GM10266 (cell line): ENCODE measurements at regions not wholly inside any gene's neighbourhood (a gene's known extent, or its start where the extent isn't known, plus 50 kb on each side); places are given as distances from the start of the nearest gene placed in this dataset.

Experiments
- DNase-seq: peaks from one replicate; pipeline ENCODE4 v3.0.0; 2012; ENCODE audit errors: extremely low spot score
- TF ChIP-seq, protein P1 (sequence below): IDR thresholded peaks from 2 replicates; pipeline ENCODE4 v1.5.1; 2012; ENCODE audit warnings: mild to moderate bottlenecking, low read depth; ENCODE audit not compliant: control insufficient read depth, insufficient read depth; ENCODE audit errors: missing control alignments

DNA sequence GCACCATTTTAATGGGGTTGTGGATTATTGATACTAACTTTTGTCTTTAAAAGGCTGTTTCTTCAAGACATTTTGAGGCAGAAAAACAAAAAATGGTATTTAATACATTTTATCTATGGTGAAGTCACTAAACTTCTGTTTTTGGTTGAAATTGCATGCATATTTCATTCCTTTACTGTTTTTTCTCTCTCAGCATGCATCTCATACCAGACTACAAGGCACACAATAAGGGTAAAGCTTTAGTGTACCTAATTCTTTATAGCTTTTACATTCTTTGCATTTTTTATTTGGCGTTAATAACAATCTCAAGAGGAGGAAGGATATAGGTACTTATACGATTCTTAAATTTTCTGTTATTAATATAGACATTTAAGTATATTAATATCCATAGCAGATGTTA, 151.0 kb upstream of the DKK2 start:
- no peak for DNase-seq
- TF ChIP-seq, protein P1, sequence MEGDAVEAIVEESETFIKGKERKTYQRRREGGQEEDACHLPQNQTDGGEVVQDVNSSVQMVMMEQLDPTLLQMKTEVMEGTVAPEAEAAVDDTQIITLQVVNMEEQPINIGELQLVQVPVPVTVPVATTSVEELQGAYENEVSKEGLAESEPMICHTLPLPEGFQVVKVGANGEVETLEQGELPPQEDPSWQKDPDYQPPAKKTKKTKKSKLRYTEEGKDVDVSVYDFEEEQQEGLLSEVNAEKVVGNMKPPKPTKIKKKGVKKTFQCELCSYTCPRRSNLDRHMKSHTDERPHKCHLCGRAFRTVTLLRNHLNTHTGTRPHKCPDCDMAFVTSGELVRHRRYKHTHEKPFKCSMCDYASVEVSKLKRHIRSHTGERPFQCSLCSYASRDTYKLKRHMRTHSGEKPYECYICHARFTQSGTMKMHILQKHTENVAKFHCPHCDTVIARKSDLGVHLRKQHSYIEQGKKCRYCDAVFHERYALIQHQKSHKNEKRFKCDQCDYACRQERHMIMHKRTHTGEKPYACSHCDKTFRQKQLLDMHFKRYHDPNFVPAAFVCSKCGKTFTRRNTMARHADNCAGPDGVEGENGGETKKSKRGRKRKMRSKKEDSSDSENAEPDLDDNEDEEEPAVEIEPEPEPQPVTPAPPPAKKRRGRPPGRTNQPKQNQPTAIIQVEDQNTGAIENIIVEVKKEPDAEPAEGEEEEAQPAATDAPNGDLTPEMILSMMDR, result no peak

DNA sequence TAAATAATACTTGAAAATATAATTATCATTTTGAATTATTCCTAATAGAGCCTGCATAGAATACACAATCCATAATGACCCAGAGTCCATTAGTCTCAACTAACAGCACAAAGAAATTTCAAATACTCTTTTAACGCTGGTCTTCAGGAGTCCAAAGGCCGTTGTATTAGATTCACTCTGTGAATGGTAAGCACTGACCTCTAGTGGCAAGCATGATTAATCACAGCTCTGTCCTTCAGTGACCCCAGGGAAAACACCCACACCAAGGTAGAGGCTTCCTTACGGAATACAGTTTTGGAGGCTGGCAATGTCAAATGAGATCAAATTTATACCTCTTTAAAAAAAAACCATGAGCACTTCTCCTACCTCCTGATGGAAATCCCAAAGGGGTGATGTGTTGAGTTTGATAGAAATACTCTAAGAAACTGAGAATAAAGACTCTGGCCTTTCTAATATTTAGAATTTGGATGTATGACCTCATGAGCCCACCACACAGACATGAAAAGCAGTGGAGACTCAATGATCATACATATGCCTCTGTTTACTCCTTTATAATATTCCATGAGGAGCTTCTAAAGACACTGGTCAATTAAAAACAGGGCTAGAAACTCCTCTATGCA, 147.2 kb upstream of the DKK2 start:
- DNase-seq, result peak; percentile 18
- TF ChIP-seq, protein P1, result peak; percentile 85

DNA sequence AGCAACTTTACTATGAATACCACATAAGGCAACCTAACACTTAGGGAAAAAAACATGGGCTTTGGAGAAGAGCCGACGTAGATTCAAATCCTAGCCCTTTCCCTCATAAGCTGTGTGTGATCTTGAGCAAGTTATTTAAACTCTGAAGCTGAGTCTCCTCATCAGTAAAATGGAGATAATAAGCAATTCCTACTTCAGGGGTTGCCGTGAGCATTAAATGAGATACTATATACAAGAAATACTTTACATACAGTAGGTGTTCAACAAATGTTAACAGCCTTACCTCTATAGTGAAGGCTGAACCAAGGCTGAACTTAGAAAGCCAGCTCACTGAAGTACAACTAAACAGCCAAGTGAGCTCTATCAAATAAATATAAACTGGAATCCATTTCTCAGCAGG, 146.2 kb upstream of the DKK2 start:
- DNase-seq, result no peak
- TF ChIP-seq, protein P1, result no peak

- TF ChIP-seq, protein P1, result no peak
- no peak for DNase-seq
These were observed 130.8 kb upstream of the DKK2 start for GRCh38 chr4:107166873-107167450.

GRCh38 chr4:107166181-107166580, 130.1 kb upstream of the DKK2 start:
- DNase-seq, result no peak
- TF ChIP-seq, protein P1, result no peak

- TF ChIP-seq, protein P1, result no peak
These were observed 128.9 kb upstream of the DKK2 start for GRCh38 chr4:107164962-107165475.

DNA sequence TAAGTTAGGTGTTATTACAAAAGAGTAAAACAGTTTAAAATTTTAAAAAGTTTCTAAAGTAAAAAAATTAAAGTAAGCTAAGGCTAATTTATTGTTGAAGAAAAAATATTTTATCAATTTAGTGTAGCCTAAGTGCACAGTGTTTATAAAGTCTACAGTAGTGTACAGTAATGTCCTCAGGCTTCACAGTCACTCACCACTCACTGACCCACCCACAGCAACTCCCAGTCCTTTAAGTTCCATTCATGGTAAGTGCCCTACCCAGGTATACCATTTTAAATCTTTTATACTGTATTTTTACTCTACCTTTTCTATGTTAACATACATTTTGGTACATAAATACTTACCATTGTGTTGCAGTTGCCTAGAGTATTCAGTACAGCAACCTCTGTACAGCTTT, 120.3 kb upstream of the DKK2 start:
- TF ChIP-seq, protein P1, result no peak
- DNase-seq, result no peak

More at GRCh38 chr4:107164962-107165475, 128.9 kb upstream of the DKK2 start:
- DNase-seq, result no peak
